NCI-H2029 treated with DMSO at 0.1 percent for 48 hours (cell line): ENCODE measurements at regions not wholly inside any gene's neighbourhood (a gene's known extent, or its start where the extent isn't known, plus 50 kb on each side); places are given as distances from the start of the nearest gene placed in this dataset.

Experiments
- DNase-seq: peaks from one replicate; lab custom pipeline; 2025; lab: John Stamatoyannopoulos, UW

DNA sequence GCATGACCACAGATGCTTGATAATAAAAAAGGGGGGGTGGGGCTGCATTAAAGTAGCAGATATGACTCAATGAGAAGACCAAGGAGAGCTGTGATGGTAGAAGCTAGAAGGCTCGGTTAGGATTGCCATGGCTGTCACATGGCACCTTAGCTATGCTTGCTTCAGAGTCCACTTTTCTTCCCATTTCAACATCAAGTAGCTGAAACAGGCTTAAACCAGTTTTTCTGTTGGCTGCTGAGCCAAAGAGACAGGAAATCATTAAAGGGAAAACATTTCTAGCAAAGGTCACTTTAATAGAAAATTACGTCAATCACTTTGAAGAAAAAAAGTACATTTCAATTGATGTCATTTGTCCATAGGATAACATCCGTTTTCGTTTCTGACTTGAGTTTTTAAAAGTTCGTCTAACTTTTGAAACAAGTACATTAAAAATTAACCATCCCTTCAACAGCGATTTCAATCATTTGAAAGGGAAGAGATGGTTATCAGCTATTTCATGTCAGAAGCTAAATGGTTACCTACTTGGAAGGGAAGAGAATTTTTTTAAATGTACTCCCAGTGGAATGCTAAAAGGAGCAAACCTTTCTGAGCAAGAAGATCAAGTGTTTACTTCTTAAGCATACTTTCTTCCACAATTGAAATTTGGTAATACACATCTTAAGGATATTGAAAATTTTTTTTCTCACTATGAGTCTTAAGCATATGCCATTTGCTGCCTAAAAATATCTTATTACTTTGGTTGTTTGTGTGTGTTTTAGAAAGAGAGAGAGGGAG, 488.1 kb upstream of the PRMT6 start:
- no peak for DNase-seq

DNA sequence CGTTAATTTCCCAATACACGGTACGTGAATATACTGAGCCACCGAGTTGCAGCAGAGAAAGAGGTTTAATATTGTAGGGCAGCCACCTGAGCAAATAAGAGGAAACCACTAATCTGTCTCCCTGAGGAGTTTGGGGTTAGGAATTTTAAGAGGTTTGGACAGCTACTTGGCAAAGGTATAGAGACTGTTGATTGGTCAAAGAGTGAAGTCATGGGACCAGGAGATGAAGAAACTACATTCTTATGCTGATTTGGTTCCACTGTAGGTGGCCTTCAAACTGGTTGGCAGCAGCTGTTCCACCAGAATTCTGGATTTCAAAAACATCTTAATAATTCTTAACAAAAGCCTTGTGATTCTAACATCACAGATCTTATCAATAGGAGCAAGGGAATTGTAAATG, 485.4 kb upstream of the PRMT6 start:
- no peak for DNase-seq

DNA sequence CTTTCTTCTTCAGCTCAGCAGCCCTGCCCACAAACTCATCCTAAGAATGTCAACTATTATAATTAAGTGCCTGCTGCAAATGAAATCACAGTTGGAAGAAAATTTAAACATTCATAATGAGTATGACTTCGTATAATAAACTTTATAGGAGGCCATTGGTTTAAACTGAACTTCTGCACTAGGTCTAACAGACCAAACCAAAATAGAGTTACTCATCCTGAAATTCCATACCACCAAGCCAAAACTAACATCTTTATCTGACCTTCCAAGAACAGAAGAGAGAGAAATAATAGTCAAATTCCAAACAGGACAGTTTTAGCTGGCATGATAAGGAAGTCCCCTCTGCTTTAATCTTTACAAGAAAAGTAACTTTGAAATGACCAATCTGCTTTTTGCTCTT, 472.4 kb upstream of the PRMT6 start:
- DNase-seq: no peak

DNA sequence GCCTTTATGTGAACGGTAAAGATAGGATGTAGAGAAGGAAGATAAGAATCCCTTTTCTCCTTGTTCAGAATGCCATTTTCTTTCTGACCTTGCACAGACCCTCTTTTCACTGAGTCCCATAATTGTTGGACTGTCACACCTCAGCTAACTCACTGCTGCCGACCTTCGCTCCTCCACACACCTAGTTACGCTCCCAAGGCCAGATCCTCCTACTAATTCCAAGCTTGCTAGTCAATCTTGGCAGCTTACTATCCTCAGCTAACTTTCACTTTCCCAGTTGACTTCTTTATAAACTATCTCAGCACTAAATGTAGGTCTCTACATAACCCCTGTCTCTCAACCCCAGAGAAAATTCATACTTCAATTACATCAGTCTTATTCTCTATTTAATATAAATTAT, 471.8 kb upstream of the PRMT6 start:
- DNase-seq: no peak

DNA sequence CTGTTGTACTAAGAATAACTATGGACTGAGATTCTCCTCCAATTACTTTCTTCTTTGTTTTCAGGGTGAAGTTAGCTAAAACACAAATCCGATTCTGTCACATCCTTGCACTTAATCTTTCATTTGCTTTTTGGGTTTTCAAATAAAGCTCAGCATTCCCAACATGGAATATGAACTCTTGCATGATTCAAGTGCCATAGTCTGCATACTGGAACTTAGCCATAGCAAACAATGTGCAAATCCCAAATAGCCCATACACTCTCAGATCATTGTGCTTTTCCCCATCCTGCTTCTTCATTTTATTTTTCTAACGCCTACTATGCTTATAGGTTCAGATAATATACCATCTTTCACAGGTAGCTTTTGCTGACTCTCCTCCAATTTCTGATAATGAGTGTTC, 455.8 kb upstream of the PRMT6 start:
- DNase-seq: no peak

DNA sequence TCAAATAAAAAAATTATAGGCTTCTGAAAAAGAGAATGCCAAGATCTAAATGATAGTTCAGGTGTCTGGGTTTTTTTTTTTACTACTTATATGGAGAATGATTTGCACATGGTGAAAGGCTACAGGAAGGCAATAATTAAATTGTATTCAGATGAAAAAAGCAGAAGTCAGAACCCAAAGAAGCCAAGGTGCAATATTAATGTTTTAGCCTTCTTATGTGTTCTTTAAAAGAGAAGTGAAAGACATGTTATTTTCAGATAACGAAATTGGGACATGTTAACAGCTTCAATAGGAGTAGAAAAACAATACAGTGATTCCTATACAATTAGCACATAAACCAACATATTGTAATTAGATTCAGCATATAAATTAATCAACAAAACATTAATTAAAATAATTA, 452.9 kb upstream of the PRMT6 start:
- DNase-seq: no peak

DNA sequence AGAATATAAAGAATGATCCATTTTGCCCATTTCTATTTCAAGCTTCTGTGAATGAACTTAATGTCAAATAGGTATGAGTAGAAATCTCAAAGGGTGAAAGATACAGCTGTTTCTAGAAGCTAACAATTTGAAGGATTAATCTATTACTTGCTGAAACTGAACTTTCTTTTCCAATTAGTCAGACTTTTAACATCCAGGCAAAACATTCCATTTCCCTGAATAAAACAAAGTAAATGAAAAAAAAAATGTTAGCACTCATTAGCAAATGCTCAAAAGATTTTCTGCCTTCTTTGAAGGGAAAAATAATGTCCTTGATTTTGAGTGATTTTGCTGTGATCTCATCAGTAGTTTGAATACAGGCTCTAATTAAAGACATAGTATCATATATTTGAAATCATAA, 447.6 kb upstream of the PRMT6 start:
- no peak for DNase-seq

DNA sequence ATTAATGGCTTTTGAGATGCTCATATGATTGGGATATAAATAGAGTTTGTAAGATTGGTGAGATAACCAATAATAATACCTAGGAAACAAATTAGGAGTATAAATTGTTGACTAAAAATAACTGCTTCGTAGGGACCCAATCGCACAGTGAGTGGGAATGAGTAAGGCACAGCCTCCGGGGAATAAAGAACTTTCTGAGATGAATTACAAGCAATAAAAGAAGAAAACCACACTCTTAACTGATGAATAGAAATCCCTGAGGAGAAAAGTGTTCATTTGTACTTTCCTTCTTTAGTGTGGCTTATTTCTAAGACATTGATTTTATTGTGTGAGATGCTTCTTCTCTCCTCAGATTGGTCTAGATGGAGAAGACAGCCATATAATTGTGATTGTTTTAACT, 443.4 kb upstream of the PRMT6 start:
- no peak for DNase-seq

DNA sequence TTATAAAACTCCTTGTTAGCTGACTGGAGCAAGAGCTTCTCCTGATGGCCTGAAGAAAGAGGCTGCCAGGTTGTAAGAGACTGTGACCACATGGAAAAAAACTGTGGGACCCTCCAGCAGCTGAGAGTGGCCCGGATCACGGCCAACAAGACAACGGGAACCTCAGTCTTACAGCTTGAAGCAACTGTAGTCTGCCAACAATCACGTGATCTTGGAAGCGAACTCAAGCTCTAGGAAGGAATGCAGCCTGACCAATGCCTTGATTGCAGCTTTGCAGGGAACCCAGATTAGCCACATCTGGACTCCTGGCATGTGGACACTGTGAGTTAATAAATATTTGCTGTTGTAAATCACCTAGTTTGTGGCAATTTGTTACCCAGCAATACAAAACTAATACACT, 442.6 kb upstream of the PRMT6 start:
- no peak for DNase-seq

DNA sequence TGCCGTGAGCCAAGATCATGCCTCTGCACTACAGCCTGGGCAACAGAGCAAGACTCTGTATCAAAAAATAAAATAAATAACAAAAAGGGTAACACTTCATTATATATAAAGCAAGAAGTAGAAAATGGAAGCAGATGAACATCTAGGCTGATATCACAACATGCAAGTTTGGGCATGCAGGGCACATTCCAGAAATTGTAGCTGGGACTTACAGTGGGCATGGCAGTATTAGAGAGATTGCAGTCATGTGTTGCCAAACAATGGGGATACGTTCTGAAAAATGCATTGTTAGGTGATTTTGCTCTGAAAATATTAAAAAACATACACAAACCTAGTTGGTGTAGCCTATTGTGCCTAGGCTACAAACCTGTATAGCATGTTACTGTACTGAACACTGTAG, 441.0 kb upstream of the PRMT6 start:
- DNase-seq: no peak

DNA sequence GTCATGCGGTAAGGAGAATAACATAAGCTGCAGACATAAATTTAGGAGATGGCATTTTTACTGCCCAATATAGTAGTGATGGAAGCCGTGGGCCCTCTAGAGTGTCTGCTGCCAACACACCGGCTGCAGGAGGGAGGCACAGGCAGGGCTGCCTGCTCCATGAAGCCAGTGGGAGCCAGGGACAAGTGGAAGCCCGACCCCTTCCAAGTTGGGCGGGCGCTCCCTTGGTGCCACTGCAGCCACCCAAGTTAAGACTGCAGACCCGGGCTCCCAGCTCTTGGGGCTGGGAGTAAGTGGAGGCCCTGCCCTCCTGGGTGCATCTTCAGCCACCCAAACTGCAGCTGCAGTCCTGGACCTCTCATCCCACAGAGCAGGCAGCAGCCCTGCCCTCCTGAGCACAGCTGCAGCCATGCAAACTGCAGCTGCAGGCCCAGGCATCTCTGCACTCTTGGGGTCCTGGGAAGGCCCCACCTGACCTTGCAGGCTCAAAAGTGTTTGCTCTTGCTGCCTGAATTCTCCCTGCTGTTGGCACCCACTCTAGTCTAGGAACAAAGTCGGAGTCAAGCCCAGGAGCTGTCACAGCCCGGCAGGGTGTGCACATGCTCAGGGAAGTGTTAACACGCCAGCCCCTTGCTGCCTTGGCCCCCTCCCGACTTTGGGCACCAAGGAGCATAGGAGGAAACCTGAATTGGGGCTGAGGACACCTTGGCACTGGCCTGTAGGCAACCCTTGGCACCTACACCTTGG, 437.2 kb upstream of the PRMT6 start:
- no peak for DNase-seq

DNA sequence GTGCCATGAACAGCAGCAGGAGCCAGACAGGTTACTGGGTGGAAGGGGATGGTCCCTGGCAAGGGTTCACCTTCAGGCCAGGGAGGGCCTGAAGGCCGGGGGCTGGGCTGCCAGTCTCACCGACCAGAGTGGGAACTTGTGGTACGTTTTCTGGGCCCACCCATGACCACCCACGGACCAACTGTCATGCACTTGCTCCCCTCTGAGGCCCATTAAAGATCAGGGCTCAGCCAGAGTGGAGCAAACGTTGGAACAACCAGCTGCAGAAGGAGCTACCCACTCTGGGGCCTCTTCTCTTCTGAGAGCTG, 436.7 kb upstream of the PRMT6 start:
- DNase-seq: no peak

DNA sequence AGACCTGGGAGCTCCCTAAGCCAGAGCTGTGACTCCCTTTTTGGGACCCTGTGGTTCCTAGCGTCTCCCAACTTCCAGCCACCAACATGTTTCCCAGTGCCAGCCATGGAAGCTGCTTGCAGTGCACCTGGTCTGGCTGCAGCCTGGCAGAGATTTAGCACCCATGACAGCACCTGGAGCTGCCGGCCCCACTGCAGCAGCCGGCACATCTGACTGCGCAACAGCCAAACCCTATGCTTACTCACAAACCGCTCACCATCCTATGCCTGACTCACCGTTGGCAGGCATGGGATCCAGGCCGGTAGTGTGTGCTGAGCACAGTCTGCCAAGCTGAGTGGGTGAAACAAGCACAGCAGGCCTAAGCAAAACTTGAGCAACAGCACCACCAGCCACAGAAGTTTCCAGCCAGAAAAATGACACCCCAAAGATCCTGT, 435.9 kb upstream of the PRMT6 start:
- DNase-seq: no peak

DNA sequence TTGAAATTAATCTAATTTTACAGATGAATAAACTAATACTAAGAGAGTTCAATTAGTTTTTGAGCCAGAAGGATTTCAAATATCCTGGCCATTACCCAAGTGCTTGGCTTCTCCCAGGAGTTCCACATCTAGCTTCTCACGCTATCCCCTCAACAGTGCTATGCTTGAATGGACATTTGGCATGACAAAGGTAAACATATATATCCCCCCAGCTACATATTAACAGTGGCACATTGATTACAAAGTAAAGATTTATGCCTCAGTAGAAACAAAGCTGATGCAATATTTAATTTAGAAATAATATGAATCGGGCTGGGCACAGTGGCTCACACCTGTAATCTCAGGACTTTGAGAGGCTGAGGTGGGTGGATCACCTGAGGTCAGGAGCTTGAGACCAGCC, 434.6 kb upstream of the PRMT6 start:
- DNase-seq: no peak

DNA sequence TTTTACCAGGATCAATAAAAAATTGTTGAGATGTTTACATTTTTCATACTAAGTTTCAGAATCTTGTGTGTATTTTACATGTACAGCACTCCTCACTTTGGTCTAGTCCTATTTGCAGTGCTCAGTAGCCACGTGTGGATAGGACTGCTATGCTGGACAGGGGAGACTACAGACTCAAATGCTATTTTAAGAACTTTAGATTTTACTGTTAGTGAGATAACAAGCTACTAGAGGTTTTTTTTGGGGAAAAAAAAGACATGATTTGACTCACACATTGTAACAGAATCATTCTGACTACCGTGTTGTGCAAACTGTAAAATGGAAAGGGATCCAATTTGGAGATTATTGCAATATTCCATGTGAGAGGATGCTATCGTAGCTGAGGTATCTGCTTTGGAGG, 418.9 kb upstream of the PRMT6 start:
- DNase-seq: no peak

DNA sequence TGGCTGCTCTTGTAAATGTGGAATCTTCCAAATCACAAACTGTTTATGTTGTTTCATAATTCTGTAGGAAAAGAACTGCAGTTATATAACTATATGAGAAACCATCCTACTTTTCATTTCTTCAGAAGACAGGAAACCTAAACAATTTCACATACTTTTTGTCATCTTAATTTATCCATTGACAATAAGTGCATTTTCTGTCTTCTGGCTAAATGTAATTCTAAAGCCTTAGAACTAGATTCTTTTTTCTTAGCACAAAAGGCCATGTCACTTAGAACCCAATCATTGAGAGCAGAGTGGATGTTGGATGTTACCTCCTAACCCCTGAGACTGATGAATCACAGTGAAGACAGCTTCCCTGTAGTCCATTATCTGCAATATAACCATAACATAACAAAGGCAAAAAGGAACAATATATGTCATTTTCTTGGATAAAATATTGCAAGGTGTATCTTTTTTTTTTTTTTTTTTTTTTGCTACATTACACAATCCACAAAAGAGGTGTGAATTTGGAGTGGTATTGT, 410.2 kb upstream of the PRMT6 start:
- no peak for DNase-seq

DNA sequence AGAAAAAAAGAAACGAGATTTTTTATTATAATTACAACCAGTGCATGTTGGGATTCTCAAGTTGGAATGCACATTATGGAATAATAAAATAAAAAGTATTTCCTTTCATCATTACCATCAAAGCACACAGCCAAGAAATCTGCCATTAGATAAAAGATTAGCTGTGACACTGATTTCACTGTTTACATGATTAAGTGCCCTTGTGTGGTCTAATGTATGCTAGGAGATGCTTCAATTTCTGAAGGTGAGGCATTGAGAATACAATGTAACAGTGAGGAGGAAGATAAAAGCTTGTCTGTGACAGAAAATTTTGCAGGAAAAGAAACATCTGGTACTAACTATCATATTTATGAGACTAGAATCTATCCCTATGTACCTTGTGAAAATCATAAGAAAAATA, 409.7 kb upstream of the PRMT6 start:
- DNase-seq: no peak

DNA sequence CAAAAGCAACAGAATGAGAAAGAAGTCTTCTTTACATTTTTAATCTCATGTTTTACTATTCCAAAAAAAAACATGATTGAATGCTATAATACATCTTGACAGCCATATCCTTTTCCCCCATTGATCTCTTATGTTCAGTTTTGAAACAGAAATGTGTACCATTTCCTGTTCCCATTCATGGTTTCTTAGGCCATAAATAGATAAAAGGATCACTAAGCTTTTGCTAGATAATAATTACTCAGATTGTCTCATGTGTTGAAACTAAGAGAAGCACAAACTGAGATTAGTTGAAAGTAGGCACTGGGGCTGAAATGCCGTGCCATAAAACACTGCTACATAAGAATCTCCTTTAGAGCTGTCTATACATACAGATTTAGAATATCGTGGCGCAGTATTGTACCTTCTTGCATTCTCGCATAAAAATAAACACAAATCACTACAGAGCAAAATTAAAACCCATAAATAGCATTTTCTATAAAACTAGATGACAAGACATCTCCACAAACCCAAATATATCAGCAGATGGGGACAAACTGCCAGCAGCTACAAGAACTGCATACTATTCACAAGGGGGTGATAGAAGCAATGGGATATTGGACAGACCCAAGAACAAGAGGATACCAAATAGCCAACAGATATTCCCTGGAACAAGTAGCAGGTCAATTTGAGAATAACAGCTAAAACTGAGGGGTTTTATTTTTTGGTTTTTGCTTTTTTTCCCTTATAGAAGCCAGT, 405.3 kb upstream of the PRMT6 start:
- DNase-seq: no peak

DNA sequence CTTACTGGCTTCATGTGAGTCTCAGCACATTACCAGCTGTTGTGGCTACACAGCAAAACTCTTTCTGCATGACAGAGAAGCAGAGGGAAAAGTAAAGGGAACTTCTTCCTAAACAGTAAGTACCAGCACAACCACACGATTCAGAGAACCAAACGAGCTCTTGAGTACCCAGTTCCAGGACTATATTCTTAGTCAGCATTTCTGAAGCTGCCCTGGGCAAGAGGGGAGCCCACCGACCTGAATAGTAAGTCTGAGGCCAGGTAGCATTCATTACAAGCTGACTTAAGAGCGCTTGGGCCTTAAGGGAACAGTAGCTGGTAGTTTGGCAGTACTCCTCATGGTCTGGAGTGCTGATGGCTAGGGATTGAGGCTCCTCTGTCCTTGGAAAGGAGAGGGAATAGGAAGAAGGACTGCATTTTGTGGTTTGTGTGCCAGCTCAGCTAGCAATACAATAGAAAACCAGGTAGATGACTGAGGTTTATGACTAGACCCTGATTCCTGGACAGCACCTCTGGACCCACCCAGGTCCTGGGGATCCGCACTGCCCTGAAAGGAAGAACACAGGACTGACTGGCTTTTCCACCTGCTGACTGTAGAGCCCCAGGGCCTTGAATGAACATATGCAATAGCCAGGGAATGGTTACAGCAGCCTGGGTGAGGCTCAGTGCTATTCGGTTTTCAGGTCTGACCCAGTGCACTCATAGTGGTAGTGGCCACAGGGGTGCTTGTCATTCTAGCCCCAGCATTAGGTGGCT, 396.8 kb upstream of the PRMT6 start:
- no peak for DNase-seq

DNA sequence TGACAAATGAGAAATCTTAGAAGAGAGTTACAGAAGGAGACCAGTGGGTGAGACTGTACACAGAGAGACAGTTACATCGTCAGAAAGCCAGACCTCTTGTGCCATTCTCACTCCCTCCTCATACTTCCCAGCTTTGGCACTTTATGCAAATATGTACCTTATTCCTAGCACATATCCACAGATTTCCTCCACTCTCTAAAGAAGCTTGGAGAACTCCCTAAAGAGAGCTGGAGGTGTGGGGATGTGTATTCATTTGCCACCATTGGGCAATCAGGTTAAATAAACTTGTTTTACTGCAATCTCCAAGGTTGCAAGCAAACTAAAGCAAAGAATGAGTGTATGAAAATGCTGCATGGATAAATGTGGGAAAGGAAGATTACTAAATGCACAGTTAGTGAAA, 380.9 kb upstream of the PRMT6 start:
- DNase-seq: no peak

DNA sequence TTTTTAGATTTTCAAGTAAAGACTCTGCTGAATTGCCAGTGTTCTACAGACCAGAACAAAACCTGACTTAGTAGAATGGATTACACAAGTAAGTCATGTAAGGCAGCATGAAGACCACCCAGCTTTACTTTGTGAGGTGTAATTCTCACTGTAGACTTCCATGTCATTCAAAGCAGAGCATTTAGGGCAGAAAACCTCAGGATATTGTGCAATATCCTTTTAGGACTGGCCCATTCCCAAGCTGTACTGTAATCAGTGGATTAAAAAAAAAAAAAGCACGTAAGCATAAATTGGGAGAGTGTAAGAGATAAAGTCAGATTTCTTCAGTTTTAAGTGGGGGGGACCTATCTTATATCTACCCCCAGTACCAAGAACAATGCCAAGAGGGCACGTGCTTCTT, 380.5 kb upstream of the PRMT6 start:
- no peak for DNase-seq

DNA sequence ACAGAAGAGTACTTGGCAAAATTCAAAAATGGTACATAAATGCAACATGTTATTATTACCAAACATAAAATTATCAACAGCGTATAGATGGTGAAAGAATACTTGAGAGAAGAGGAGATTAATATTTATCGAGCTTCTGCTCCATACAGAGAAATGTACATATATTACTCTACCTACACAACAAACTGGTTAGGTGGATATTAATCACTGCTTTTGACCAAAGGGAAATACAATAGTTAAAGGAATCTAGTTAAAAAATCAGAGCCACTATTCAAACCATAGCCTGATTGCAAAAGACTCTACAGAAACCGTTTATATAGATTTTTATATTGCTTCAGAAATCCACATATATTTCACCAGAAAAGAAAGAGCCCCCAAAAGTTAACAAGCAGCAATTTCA, 379.3 kb upstream of the PRMT6 start:
- DNase-seq: no peak
